ENCODE measurements at regions not wholly inside any gene's neighbourhood (a gene's known extent, or its start where the extent isn't known, plus 50 kb on each side); places are given as distances from the start of the nearest gene placed in this dataset.
A peak's percentile ranks its signal among the peaks of the same experiment; 100 is the strongest.

DNA sequence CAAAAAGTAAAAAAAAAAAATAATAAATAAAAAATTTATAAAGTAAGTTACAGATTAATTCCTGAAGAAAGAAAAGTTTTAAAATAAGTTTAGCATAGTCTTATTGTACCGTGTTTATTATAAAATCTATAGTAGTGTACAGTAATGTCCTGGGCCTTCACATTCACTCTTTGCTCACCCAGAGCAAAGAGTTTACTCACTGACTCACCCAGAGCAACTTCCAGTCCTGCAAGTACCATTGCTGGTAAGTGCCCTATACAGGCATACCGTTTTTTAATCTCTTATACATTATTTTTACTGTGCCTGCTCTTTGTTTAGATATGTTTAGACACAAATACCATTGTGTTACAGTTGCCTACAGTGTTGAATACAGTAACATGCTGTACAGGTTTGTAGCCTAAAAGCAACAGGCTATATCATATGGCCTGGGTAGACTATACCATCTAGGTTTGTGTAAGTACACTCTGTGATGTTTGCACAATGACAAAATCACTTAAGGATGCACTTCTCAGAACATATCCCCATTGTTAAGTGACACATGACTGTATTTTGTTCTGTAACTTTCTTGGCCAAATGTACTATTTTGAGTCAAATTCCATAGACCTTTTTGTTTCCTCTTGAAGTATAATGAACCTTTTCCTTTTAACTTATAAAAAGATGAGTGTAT lies 199.0 kb upstream of the NUDT6 start:
- Histone ChIP-seq H3K4me1 (peaks cover 0 to 2% (median under 1%) of the 10 kb centered on the region in 4 donors), H3K27ac (replicated peaks in 1 of 4) (no peak overlapping the region), H3K36me3 (no peaks in the 10 kb centered on the region), H3K27me3 (no peaks in the 10 kb centered on the region), H3K9me3 (no peaks in the 10 kb centered on the region), H3K4me3 (no peak overlapping the region)
- TF ChIP-seq, protein P1, sequence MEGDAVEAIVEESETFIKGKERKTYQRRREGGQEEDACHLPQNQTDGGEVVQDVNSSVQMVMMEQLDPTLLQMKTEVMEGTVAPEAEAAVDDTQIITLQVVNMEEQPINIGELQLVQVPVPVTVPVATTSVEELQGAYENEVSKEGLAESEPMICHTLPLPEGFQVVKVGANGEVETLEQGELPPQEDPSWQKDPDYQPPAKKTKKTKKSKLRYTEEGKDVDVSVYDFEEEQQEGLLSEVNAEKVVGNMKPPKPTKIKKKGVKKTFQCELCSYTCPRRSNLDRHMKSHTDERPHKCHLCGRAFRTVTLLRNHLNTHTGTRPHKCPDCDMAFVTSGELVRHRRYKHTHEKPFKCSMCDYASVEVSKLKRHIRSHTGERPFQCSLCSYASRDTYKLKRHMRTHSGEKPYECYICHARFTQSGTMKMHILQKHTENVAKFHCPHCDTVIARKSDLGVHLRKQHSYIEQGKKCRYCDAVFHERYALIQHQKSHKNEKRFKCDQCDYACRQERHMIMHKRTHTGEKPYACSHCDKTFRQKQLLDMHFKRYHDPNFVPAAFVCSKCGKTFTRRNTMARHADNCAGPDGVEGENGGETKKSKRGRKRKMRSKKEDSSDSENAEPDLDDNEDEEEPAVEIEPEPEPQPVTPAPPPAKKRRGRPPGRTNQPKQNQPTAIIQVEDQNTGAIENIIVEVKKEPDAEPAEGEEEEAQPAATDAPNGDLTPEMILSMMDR (IDR thresholded peaks at IDR 0.05) = no peak
- no peak for TF ChIP-seq POLR2AphosphoS5 (IDR thresholded peaks at IDR 0.05)
- no peak for TF ChIP-seq EP300 (IDR thresholded peaks at IDR 0.05)
- no peak for TF ChIP-seq POLR2A (IDR thresholded peaks at IDR 0.05; ENCODE audit: low read depth)
- intact Hi-C loops (cut with DNase I) = no loop called here
- 77% methylated on average over 2 of the region's 2 CpGs for WGBS
- no peak for DNase-seq (ENCODE audit: extremely low spot score)

DNA sequence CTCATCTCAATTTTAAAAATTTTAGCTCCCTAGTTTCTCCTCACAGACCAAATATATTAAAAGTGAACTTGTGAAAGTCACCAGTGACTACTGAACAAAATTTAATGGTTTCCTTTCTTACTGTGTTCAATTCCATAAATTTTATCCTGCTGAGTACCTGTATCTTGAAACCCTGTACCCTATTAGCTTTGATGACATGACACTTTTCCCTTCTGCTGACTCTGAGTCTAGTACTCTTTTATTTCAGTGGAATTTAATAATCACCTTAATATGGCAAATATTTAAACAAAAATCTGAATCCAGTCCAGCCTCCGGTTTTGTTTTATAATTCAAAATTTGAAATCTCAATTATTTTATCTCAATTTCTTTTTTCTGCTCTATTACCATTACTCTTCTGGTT lies 203.1 kb upstream of the NUDT6 start:
- Histone ChIP-seq H3K4me3 (no peak overlapping the region), H3K36me3 (no peaks in the 10 kb centered on the region), H3K27ac (replicated peaks in 1 of 4) (no peak overlapping the region), H3K27me3 (no peaks in the 10 kb centered on the region), H3K4me1 (peaks cover 0 to 16% (median 2%) of the 10 kb centered on the region in 4 donors), H3K9me3 (no peaks in the 10 kb centered on the region)
- DNase-seq (ENCODE audit: extremely low spot score) = no peak
- TF ChIP-seq EP300 (IDR thresholded peaks at IDR 0.05) (no peak), POLR2AphosphoS5 (IDR thresholded peaks at IDR 0.05) (no peak), POLR2A (IDR thresholded peaks at IDR 0.05; ENCODE audit: low read depth) (no peak)
- TF ChIP-seq, protein P1 (IDR thresholded peaks at IDR 0.05) = no peak
- intact Hi-C loops (cut with DNase I) = loop anchor here (5.0 kb wide), 2 partner anchors 272 to 987 kb away; partner anchors contain the start of gene SPRY1
- 76% methylated on average over 1 of the region's 1 CpG for WGBS

DNA sequence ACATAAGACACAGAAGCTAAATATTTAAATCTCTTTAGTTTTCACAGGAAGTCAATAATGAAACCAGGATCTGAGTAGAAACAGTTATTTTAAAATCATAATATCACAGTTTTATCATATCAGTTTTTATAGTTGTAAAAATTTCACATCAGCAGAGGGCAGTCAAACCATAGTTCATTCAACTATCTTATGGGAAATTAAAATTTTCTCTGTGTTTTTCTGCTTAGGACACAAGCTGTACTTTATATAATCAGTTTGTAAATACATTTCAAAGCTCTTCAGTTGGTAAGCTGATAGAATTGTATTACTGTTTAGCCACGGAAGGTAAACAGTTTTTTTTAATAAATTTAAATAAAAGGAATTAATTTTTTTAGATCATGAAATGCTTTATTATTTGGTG lies 204.8 kb upstream of the NUDT6 start:
- Histone ChIP-seq H3K27me3 (no peaks in the 10 kb centered on the region), H3K4me3 (no peak overlapping the region), H3K9me3 (no peaks in the 10 kb centered on the region), H3K36me3 (no peaks in the 10 kb centered on the region), H3K4me1 (peaks cover 0 to 16% (median 2%) of the 10 kb centered on the region in 4 donors), H3K27ac (replicated peaks in 1 of 4) (no peak overlapping the region)
- WGBS = 76% methylated on average over 1 of the region's 1 CpG
- TF ChIP-seq EP300 (IDR thresholded peaks at IDR 0.05) (no peak), POLR2A (IDR thresholded peaks at IDR 0.05; ENCODE audit: low read depth) (no peak)
- TF ChIP-seq, protein P1 (IDR thresholded peaks at IDR 0.05) = peak; percentile 29 to 43 (median 41)
- intact Hi-C loops (cut with DNase I) = loop anchor here (5.0 kb wide), 2 partner anchors 270 to 985 kb away; partner anchors contain the start of gene SPRY1
- no peak for DNase-seq (ENCODE audit: extremely low spot score)

DNA sequence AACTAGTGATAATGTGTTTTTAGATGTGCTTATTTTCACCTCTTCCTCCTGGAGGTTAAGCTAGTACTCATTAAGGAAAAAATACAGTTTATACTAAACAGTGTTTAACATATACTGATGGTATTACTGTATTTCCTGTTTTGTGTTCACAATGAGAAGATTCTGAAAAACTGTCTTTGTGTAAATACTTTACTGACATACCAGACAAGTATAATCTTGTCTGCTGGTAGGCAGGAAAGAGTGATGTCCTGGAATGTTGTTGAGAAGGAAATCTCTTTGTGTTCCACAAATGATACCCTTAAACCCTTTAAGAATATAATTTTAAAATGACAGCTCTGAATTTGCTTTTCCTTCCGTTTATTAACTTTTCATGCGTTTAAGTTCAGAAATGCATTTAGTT lies 205.5 kb upstream of the NUDT6 start:
- DNase-seq (ENCODE audit: extremely low spot score) = no peak
- intact Hi-C loops (cut with DNase I) = loop anchor here (5.0 kb wide), 2 partner anchors 269 to 984 kb away; partner anchors contain the start of gene SPRY1
- Histone ChIP-seq H3K36me3 (no peaks in the 10 kb centered on the region), H3K27ac (replicated peaks in 1 of 4) (no peak overlapping the region), H3K4me1 (peaks cover 0 to 16% (median 2%) of the 10 kb centered on the region in 4 donors), H3K4me3 (no peak overlapping the region), H3K27me3 (no peaks in the 10 kb centered on the region), H3K9me3 (no peaks in the 10 kb centered on the region)
- 90% methylated on average over 2 of the region's 2 CpGs for WGBS
- no peak for TF ChIP-seq POLR2A (IDR thresholded peaks at IDR 0.05; ENCODE audit: low read depth)
- TF ChIP-seq POLR2AphosphoS5 (IDR thresholded peaks at IDR 0.05) = no peak
- TF ChIP-seq, protein P1 (IDR thresholded peaks at IDR 0.05) = no peak
- no peak for TF ChIP-seq EP300 (IDR thresholded peaks at IDR 0.05)

Data from esophagus muscularis mucosa (tissue), 4 donors.